HG02938 (cell line): ENCODE measurements at regions not wholly inside any gene's neighbourhood (a gene's known extent, or its start where the extent isn't known, plus 50 kb on each side); places are given as distances from the start of the nearest gene placed in this dataset.

ENCODE experiments used
- ATAC-seq: cut with Tn5 transposase; IDR thresholded peaks from one replicate; pipeline ENCODE4 v1.9.1; 2021; ENCODE audit warnings: mild to moderate bottlenecking, moderate library complexity; ENCODE audit not compliant: unreplicated experiment

DNA sequence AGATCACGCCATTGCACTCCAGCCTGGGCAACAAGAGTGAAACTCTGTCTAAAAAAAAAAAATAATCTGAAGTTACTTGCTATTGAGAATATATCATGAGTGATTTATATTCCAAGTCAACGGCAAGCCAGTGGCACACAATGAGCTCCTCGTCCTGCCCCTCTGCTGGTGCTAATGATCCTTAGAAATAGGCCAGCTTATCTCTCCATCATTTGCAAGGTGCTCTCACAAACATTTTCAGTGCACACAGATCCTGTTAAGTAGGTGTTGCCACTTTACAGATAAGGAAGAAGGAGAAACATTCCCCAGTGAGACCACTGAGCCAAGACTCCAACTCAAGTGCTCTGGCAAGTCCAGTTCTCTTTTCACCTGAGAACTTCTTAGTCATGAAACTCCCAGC, 91.3 kb upstream of the GPR45 start:
- ATAC-seq = no peak

DNA sequence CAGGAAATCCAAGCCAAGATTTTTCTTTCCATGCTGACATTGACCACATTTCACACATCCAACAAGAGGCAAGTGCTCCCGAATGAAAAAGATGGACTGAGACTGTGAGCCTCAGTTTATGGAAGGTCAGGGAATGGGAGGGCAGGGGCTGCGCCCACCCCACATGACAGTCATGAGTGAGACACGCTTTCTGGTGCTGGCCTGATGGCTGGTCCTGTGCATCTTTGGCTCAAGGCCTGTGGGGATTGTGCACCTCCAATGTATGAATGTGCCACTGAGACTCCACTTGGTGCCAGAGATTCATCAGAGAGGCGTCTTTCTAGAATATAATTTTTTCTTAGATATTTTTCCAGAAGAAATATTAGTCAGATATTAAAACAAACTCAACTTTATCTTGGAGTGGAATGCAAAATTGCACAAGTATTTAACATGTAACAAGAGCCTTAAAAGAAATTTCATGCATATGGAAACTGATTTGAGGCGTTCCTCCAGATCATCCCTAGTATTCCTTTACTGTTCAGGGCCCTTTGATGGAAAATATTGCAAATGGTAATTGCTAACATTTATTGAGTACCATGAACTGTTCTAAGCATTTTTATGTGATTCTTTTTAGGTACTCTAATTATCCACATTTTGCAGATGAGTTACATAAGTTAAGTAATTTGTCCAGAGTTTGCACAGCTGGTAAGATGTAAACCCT, 87.3 kb upstream of the GPR45 start:
- ATAC-seq = no peak

DNA sequence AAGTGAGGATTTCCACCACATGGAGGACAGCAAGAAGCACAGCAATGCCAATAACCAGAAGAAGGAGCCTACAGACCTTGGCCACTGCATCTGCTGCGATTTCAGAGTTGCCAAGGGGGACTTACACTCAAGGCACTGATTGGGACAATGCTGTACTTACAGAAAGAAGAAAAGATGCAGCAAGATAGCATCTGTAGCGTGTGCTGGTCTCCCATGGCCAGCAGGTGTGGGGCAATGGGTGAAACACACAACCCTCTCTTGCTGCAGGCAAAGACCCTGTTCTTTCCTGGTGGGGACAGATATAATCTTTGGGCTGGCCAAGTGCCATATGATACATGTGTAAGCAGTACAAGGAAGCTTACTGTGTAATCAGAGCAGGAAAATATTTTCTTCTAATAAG, 85.4 kb upstream of the GPR45 start:
- no peak for ATAC-seq

DNA sequence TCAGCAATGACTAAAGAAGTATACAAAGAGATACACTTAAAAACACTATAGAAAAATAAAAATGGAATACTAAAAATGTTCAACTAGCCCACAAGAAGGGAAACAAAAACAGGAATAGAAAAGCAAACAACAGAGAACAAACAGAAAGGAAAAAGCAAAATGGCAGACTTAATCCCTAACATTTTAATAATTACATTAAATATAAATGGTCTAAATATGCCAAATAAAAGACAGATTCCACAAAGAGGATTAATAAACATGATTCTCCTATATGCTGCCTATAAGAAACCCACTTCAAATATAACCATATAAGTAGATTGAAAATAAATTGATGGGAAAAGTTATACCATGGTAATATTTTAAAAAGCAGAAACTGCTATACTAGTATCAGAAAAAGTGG, 83.5 kb upstream of the GPR45 start:
- ATAC-seq = no peak

DNA sequence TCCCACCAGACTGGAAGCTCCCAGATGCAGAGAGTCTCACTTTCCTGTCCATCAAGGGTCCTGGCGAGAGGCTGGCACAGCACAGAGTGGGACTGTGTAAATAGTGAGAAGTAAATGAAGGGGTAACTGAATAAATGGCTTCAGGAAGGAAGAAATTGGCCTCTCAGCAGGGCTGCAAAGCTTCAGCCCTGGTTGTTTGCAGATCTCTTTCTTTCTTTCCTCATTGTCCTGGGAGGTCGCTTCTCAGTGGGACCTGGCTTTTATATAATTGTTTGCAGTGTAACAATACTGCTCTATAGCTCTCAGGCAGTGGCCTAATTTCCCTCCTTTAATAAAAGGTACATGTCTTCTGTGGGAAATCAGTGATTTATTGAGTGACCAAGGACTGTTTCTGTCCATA, 74.9 kb upstream of the GPR45 start:
- no peak for ATAC-seq

DNA sequence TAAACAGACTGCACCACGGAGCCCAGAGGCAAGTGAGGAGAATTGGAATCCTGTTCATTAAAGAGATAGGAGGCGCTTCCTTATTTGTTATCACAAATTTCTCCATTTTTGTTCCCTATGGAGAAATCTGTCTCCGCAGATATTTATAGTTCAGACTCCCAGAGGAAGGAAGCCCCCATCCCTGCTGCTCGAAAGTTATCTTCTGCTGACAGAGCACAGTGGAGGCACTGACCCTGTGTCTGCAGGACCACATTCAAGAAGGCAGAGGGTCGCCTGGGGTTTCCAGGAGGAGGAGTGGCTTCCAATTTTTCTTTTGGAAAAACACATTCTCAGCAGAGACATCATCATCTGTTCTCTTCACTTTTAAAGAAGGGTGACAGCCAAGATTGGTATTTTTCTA, 73.0 kb upstream of the GPR45 start:
- no peak for ATAC-seq

DNA sequence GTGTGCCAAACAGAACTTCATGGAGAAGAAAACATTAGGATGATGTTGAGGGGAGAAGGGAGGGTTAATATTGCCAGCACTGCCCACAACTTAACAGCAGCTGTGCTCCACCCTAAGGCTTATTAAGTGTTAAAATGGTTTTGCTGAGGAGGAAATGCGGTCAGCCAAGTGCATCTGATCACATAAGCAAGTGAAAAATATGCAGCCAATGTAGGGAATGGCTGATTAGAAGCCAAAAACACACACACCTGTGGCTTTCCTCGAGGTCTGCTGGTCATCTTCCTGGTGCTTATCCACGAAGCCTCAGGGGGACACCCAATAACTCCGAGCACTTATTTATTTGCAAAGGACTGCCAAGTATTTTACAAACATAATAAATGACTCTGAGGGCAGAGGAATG, 66.3 kb upstream of the GPR45 start:
- no peak for ATAC-seq

DNA sequence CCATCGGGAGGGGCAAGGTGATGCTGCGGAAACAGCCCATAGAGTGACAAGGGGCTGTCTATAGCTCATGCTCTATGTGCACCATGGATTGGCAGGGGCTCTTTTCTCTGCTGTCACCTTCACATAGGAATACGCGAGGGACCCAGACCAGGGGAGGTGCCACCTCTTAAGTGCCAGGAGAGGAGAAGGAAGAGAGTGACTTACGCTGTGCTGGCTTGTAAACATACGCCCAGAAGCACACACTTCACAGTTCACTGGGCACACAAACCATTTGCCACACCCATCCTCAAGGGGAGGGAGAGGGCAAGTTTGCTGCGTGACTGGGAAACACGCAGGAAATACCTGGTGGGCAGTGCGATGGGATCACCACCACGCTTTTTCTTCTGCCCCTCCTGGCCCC, 65.1 kb upstream of the GPR45 start:
- ATAC-seq = no peak

DNA sequence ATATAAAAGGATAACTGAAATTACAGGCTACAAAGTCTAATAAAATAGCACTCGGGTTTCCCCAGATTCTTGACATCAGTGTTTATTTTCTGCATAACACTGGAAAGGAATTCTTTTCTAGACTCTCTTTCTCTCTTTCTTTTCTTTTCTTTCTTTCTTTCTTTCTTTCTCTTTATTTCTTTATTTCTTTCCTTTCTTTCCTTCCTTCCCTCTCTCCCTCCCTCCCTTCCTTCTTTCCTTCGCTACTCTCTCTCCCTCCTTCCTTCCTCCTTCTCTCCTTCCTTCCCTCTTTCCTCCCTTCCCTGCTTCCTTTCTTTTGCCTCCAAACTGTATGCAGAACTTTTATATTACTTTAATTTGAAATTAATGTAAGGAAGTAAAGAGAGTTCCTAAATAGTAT, 64.5 kb upstream of the GPR45 start:
- no peak for ATAC-seq

DNA sequence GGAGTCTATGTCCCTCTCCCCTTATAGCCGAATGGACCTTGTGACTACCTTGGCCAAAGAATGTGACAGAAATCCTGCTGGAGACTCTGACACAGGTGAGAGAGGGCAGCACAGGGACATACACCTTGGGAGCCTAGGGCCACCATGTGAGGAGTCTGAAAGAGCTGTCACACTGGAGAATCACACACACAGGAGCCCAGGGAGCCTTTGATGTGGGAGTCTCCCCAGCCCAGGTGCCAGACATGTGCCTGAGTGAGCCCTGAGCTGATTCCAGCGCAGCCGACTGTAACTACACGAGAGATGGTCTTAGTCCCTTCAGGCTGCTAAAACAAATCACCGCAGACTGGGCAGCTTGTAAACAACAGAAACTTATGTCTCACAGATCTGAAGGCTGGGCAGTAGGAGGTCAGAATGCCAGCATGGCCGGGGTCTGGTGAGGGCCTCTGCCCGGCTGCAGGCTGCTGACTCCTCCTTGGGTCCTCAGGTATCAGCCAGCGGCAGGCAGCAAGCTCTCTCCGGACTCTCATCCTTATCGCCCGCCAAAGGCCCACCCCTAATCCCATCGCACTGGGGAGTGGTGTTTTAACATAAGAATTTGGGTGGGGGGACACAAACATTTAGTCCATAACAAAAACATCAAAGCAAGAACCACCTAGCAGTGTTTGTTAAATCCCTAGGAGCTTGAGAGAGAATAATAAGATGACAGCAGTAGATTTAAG, 63.8 kb upstream of the GPR45 start:
- no peak for ATAC-seq

DNA sequence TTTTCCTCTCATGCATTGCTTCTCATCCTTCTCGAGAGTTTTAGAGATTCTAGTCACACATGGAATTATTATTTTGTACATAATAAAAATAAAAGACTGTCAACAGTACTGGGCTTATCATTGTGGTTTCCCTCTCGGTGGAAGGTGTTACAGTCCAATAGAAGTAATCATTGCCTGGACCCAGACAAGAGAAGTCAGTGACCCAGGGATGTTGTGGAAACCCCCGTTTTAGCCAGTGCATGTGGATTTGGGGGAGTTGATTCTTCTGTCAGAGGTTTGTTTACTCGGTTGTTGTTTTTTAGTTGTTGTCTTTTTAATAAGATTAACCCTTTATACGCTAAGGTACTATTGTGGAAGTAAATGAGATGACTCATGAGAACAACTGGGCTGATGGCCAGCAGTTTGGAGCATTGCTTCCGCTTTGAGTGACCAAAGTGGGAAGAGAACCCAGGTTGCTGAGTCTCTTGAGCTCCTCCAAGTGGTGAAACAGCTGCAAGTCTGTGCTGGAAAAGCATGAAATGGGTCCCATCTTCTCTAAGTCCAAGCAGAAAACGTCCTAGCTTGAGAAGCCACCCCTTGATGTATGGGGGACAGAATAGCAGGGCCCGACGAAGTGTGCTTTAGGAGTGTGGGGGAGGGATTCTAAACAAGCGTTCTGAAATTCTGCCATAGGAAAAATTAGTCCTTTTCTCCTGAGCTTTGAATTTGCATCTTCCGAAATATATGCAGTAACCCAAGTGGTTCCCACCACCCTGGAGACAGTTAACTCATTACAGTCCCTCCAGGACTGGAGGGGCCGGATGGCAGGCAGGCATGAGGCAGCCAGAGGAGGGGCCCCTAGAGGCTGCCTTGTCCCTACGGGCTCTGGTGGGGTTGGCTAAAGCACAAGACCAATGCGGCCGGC, 61.8 kb upstream of the GPR45 start:
- ATAC-seq = no peak

DNA sequence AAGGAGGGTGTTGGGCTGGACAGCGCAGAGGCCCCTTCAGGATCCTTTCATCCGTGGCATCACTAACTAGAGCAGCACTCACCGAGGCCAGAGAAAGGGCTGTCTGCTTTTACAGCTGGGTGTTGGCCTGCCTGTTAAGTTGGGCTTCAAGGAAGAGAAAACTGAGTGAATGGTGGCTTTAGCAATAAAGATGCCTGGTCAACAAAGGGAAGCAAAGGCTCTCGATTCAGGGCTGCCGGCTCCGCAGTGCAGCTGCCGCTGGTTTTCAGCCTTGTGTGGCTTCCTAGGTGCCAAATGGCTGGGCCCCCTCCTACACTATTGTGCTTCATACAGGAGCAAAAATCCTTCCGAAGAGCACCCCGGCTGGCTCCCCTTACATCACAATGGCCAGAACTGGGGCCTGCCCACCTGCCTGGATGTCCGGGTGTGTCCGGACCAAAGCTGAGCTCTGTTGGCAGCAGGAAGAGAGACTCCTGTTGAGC, 61.0 kb upstream of the GPR45 start:
- ATAC-seq = no peak

DNA sequence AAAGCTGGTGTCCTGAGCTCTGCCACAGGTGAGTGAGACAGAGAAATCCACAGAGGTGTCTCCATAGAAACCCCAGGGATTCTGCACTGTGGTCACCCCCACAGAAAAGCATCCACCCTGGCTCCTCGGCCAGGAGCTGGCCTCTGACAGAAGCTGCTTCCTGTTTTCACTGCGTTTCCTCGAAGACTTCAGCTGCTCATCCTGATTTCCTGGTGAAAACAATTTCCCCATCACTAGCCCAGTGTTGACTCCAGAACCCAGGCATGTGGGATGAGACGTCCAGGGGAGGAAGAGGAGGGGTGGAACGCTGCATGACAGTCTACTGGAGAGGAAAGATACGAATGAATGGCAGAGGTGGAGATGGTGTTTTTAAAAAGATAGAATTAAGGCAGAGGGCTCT, 60.3 kb upstream of the GPR45 start:
- no peak for ATAC-seq

DNA sequence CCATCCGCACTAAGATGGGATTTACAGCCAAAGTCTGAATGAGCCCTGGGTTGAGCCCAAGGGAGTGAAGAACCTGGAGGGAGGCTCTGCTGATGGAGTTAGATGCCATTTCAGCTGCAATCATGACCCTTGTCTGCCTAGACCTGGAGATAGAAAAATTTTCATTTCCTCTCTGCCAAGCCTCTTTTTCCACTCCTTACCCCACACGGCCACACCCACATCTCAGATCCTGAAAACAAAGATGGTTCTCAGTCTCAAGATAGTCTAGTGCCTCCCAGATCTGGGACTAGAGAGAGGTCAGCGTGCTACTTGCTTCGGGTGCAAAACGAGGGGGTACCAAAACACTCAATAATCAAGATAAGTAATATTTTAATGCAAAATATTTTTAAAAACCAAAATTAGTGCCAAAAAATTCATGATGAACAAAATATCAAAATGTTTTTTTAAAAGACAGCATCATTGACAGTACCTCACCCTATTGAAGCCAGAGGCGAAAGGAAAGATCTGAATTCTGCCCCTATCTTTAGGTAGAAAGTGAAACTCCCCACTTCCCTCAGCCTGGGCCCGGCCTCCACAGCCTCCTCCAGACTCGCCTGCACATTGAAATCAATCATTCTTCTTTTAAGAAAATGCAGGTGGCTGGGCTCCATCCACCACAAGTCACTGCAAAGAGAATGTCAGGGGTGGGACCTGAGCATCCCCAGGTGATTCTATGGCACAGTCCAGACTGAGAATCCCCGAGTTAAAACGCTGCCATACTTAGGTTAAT, 57.8 kb upstream of the GPR45 start:
- peak; percentile 64 for ATAC-seq

DNA sequence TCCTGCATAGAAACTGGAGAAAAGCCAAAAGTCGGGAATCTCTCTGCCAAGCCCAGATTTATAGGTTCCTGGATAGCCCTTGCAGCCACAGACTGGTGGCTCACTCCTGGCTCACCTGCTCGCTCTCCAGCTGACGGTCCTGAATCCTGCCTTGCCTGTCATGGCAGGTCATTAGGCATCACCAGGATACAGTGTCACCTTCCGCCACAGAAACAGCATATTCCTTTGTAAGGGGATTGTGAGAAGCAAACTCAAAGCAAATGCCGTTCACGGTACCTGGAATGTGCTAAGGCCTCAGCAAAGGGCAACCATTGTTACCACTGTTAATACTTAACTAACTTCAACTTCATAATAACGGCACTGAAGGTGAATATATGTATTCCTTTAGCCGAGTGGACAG, 57.1 kb upstream of the GPR45 start:
- ATAC-seq = no peak

DNA sequence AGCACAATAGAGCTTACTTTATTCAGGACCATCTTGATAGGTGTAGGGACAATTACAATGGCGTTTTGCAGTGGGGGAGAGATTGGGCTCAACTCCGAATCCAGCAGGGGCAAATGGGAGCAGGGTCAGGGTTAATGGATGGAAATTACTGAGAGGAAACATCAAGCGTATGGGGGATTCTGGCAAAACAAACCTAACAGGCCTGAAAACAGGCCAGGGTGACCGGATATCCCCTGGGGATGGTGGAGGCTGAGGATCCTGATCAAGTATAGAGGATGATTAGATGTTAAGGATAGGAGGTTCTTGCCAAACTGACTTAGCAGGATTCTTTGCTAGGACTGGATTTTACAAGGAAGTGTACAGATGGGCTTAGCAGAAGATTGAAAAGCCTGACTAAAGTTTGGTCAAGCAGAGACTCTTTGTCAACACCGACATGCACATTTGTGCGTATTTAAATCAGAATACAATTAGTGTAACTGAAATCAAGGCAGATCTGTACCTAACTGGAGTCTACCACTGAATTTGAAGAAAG, 54.5 kb upstream of the GPR45 start:
- no peak for ATAC-seq

DNA sequence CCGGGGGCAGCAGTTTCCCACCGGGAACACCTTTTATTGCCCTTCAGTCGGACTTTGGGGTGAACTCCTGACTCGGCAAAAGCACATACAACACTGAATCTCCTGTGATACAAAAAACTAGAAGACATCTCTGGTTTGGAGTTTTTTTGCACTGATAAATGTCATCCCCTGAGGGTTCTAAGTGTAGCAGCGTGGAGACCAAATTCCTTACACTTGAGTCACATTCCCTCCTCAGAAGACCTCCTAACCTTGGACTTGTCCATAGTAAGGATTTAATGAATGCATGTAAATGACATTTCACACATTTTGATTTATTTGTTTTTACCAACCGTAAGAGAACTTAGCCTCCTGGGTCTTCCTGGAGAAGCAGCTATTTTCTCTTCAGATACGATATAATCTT, 54.0 kb upstream of the GPR45 start:
- ATAC-seq = no peak

DNA sequence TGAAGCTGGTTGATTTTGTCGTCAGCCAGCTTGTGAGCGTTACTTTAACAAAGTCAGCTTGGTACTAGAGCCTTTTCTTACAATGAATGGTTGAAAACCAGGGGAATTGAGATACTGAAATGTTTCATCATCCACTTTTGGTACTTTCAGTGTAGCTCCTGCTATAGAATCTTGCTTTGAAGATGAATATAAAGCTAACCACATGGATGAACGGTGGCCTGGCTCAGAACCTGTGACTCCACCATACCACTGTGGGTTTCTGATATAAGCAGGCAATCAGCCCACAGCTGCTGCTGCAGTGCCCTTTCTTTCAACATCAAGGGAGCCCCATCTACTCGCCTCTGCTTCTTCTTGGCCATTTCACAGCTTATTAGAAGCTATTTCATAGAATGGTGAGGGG, 53.2 kb upstream of the GPR45 start:
- ATAC-seq = peak; percentile 53
